Prostate gland (tissue), 2 donors: ENCODE measurements at regions not wholly inside any gene's neighbourhood (a gene's known extent, or its start where the extent isn't known, plus 50 kb on each side); places are given as distances from the start of the nearest gene placed in this dataset.
A peak's percentile ranks its signal among the peaks of the same experiment; 100 is the strongest.

Experiments used
- DNase-seq: peaks from one replicate; pipeline ENCODE4 v3.0.0-alpha.2; 2019; ENCODE audit warnings: low spot score
- H3K27ac ChIP-seq, 2 donors: fragments of 200-600 bp; sonication (generic); 2 replicates each; pipeline ENCODE4 v1.5.1; 2017 to 2019
- H3K27me3 ChIP-seq: fragments of 200-600 bp; sonication (generic); replicated peaks from 2 replicates; pipeline ENCODE4 v1.5.1; 2019; ENCODE audit not compliant: insufficient read depth
- H3K36me3 ChIP-seq, 2 donors: fragments of 200-600 bp; sonication (generic); 1 replicate in 1 of 2; 2 replicates in 1 of 2; pipeline versions ENCODE4 v1.5.1 to v1.8.1; 2017 to 2019
- H3K4me1 ChIP-seq: fragments of 200-600 bp; sonication (generic); replicated peaks from 2 replicates; pipeline ENCODE4 v1.5.1; 2019
- H3K4me3 ChIP-seq, 2 donors: fragments of 200-600 bp; sonication (generic); 2 replicates each; pipeline ENCODE4 v1.5.1; 2017 to 2019
- H3K9me3 ChIP-seq: fragments of 200-600 bp; sonication (generic); 2 replicates; pipeline ENCODE4 v1.5.1; 2017
- POLR2A ChIP-seq: fragments of 450-650 bp; IDR thresholded peaks from one replicate; pipeline ENCODE4 v1.6.1; 2016; ENCODE audit warnings: antibody characterized with exemption, mild to moderate bottlenecking
- POLR2AphosphoS5 ChIP-seq: sonication (generic); formaldehyde crosslinking; IDR thresholded peaks from one replicate; pipeline ENCODE4 v1.6.1; 2017; ENCODE audit warnings: antibody characterized with exemption
- WGBS: methylation state at CpG from one replicate; pipeline ENCODE4 v1.1.5; 2018; 5-methylcytosine and 5-hydroxymethylcytosine counted together
- intact Hi-C: fragments of 100-400 bp; cut with DNase I; formaldehyde crosslinking; loops from one replicate; pipeline ENCODE4 v1.14.2; 2022
- TF ChIP-seq, protein P1 (sequence below), 4 experiments: fragments of 200-600 bp in 2 of 4; fragments of 450-650 bp in 2 of 4; sonication (generic) in 2 of 4; IDR thresholded peaks; 1 replicate in 3 of 4; 2 replicates in 1 of 4; pipeline ENCODE4 v1.5.1; 2016 to 2019; ENCODE audit warnings: antibody characterized with exemption in 4 of 4, mild to moderate bottlenecking in 2 of 4, moderate library complexity in 2 of 4

DNA sequence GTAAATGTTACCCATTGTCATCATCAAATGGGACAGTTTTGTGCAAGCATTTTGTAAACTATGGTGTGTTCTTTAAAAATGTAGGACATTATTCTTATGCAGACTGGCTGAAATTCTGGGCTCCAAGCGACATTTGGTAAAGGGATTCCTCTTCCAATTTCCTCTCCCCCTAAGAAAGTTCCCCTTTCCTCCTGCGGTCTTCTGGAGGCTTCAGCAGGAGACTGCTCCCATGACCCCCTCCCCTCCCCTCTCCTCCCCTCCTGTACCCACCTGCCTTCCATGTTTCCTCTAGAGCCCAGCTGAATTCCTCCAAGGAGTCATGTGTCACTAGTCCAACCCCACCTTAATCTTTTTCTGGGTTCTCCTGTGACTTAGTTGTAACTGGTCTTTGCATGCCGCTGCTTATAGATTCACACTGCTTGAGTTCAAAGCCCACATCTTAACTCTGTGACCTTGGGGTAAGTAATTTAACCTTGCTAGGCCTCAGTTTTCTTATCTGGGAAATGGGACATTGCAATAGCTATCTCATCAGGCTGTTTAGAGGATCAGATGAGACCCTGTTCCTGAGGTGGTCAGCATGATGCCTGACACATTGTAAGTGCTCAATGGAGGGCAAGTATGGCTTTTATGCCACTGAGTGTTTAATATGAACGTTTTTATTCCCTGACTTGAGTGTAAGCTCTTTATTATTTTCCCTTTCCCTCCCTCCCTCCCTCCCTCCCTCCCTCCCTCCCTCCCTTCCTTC, 69.9 kb upstream of the WDR26 start:
- no peaks in the 10 kb centered on the region for H3K9me3 ChIP-seq
- H3K27me3 ChIP-seq, result no peaks in the 10 kb centered on the region
- intact Hi-C loops, result loop anchor here (10.0 kb wide), 2 partner anchors 50 to 940 kb away; no protein-coding TSS in a partner anchor
- no peaks in the 10 kb centered on the region for H3K36me3 ChIP-seq
- DNase-seq, result no peak
- peak overlapping the region; percentile 82 to 84 for H3K27ac ChIP-seq
- TF ChIP-seq, protein P1, sequence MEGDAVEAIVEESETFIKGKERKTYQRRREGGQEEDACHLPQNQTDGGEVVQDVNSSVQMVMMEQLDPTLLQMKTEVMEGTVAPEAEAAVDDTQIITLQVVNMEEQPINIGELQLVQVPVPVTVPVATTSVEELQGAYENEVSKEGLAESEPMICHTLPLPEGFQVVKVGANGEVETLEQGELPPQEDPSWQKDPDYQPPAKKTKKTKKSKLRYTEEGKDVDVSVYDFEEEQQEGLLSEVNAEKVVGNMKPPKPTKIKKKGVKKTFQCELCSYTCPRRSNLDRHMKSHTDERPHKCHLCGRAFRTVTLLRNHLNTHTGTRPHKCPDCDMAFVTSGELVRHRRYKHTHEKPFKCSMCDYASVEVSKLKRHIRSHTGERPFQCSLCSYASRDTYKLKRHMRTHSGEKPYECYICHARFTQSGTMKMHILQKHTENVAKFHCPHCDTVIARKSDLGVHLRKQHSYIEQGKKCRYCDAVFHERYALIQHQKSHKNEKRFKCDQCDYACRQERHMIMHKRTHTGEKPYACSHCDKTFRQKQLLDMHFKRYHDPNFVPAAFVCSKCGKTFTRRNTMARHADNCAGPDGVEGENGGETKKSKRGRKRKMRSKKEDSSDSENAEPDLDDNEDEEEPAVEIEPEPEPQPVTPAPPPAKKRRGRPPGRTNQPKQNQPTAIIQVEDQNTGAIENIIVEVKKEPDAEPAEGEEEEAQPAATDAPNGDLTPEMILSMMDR (IDR thresholded peaks at IDR 0.05), result no peak
- no peak for TF ChIP-seq POLR2AphosphoS5
- no peak for TF ChIP-seq POLR2A
- 54% methylated on average over 4 of the region's 4 CpGs for WGBS
- H3K4me3 ChIP-seq, result no peak overlapping the region
- peaks cover 12% of the 10 kb centered on the region for H3K4me1 ChIP-seq

DNA sequence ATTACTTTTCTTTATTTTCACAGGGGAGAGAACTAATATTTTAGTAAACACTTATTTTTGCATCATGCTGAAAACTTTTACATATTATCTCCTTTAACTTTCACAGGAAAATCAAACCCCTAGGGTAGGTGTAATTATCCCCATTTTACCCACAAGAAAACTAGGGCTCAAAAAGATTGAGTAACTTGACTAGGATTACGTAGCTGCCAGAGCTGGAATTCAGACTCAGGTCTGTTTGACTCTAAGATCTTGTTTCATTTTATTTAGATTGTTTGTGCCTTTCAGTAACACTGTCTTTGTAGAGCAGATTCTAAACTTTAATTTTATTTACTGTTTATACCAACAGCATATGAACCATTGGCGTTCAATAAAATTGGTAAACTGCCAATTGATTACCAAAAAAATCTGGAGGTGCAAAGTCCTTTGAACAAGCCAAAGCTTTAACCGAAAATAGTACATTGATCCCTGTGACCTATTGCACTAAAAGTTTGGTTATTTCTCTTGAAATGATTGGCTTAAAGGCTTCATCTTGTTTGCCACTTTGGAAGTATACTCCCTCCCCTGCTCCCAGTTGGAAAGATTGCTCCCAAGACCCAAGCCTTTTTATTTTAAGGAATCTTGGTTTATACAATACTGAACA, 71.0 kb upstream of the WDR26 start:
- H3K9me3 ChIP-seq, result no peaks in the 10 kb centered on the region
- no peaks in the 10 kb centered on the region for H3K27me3 ChIP-seq
- peak overlapping the region; percentile 10 to 19 for H3K27ac ChIP-seq
- H3K4me1 ChIP-seq, result peaks cover 12% of the 10 kb centered on the region
- no peak for DNase-seq
- H3K4me3 ChIP-seq, result no peak overlapping the region
- TF ChIP-seq, protein P1 (IDR thresholded peaks at IDR 0.05), result no peak
- no peak for TF ChIP-seq POLR2A
- intact Hi-C loops, result loop anchor here (10.0 kb wide), 2 partner anchors 51 to 939 kb away; no protein-coding TSS in a partner anchor
- WGBS, result 47% methylated on average over 3 of the region's 3 CpGs
- H3K36me3 ChIP-seq, result no peaks in the 10 kb centered on the region

DNA sequence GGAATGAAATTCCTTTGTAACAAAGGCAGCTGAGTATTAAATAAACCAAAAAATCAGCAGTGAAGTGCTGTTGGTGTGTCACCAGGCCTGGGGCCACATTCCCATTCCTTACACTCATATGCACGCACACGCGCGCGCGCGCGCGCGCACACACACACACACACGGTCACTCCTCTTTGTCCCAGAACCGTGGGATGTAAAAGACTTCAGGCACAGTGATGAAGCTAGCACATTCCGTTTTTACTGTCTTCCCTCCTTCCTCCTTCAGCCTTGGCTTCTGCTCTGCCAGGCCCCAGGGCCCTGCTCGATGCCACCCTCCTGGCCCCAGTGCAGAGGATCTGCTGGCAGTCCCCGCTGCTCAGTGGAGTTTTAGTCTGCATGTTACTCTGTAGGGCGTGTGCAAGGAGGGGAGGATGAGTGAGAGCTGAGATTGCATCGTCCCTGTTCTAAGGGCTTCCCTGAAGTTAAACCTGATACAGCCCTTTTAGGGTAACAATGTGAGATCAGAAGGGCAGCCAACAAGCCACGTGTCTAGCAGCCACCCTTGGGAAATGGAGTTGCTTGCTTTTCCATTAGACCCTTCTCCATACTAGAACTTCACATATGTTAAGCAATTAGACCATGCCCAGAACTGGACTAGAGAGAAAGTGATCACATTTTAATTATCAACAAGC, 71.7 kb upstream of the WDR26 start:
- no peaks in the 10 kb centered on the region for H3K9me3 ChIP-seq
- 47% methylated on average over 18 of the region's 18 CpGs for WGBS
- H3K36me3 ChIP-seq, result no peaks in the 10 kb centered on the region
- H3K27ac ChIP-seq, result peak overlapping the region; percentile 10 to 19
- TF ChIP-seq POLR2A (no peak), POLR2AphosphoS5 (peak; percentile 3)
- H3K4me1 ChIP-seq, result peaks cover 12% of the 10 kb centered on the region
- H3K27me3 ChIP-seq, result no peaks in the 10 kb centered on the region
- DNase-seq, result peak; percentile 37
- intact Hi-C loops, result loop anchor here (10.0 kb wide), 2 partner anchors 51 to 939 kb away; no protein-coding TSS in a partner anchor
- H3K4me3 ChIP-seq, result no peak overlapping the region

DNA sequence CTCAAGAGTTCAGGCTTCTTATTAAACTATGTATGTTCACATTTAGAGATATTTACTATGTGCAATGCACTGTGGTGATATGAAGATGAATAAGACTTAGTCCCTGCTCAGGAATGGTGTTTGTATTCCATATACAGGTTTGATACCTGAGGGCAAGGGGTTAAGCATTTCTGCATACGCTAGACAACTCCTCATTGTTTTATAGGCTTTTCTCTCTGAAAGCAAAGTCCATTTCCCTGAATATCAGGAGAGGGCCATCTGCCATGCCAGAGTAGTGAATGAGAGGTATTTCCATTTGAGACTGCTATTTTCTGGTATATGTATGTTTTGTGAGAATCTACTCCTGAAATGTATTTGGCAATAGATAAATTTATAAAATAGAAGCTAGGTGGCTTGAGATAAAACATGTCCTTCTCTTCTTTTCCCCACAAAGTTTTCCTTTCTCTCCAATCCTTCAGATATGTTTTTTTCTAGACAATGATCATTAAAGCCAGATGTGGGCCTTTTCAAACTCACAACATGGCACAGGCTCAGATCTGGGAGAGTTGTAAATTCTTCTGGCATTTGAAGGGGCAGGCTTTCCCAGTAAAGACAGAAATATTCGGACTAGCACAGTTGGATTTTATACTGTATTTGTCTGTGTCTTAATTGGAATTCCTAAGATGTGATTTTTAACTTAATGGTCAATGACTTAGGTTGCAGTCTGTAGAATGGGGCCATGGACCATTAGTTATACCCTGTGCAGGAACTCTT, 73.3 kb upstream of the WDR26 start:
- TF ChIP-seq, protein P1 (IDR thresholded peaks at IDR 0.05), result no peak
- TF ChIP-seq POLR2AphosphoS5 (no peak), POLR2A (no peak)
- no peaks in the 10 kb centered on the region for H3K9me3 ChIP-seq
- H3K36me3 ChIP-seq, result no peaks in the 10 kb centered on the region
- DNase-seq, result no peak
- peaks cover 6% of the 10 kb centered on the region for H3K4me1 ChIP-seq
- H3K4me3 ChIP-seq, result no peak overlapping the region
- H3K27me3 ChIP-seq, result no peaks in the 10 kb centered on the region
- intact Hi-C loops, result loop anchor here (10.0 kb wide), 2 partner anchors 53 to 937 kb away; no protein-coding TSS in a partner anchor
- 22% methylated on average over 2 of the region's 2 CpGs for WGBS
- H3K27ac ChIP-seq, result no peak overlapping the region
